SU-DHL-6 (cell line): ENCODE measurements at regions not wholly inside any gene's neighbourhood (a gene's known extent, or its start where the extent isn't known, plus 50 kb on each side); places are given as distances from the start of the nearest gene placed in this dataset.

Experiments
- CTCF ChIP-seq: fragments of 200-600 bp; sonication (generic); IDR thresholded peaks from one replicate; pipeline ENCODE4 v1.5.1; 2017; ENCODE audit warnings: antibody characterized with exemption, mild to moderate bottlenecking, low read length, moderate library complexity; ENCODE audit not compliant: insufficient read depth, poor library complexity, severe bottlenecking
- EZH2phosphoT487 ChIP-seq: fragments of 200-600 bp; sonication (generic), shearing (Covaris generic); conservative IDR thresholded peaks from 2 replicates; pipeline ENCODE4 v1.6.1; 2018; ENCODE audit warnings: mild to moderate bottlenecking, antibody characterized with exemption, low read length, moderate library complexity, mixed read lengths

GRCh38 chr9:129351058-129351641 is 173.1 kb upstream of the IER5L start:
- no peak for TF ChIP-seq CTCF
- no peak for TF ChIP-seq EZH2phosphoT487
